Right lobe of liver (tissue), 4 donors: ENCODE measurements at regions not wholly inside any gene's neighbourhood (a gene's known extent, or its start where the extent isn't known, plus 50 kb on each side); places are given as distances from the start of the nearest gene placed in this dataset.

Experiments
- CTCF ChIP-seq, 4 donors: fragments of 200-600 bp in 3 of 4; fragments of 450-650 bp in 1 of 4; IDR thresholded peaks; one replicate each; pipeline versions ENCODE4 v1.5.1 to v1.8.0; 2016 to 2022; ENCODE audit warnings: antibody characterized with exemption in 4 of 4, mild to moderate bottlenecking in 2 of 4
- POLR2A ChIP-seq: fragments of 450-650 bp; IDR thresholded peaks from one replicate; pipeline ENCODE4 v1.6.1; 2017; ENCODE audit warnings: antibody characterized with exemption, mild to moderate bottlenecking
- donor health status: DM: no; HTN: no; CAD: no.
- donor health status: DM: no; HTN: no; CAD: no.
- donor health status: DM: no; HTN: yes; CAD: no.

GRCh38 chr15:45834622-45835021 is 199.8 kb downstream of the SQOR start:
- TF ChIP-seq POLR2A = no peak
- TF ChIP-seq CTCF (IDR thresholded peaks at IDR 0.05) = no peak
